Adrenal gland (tissue), 5 donors: ENCODE measurements at regions not wholly inside any gene's neighbourhood (a gene's known extent, or its start where the extent isn't known, plus 50 kb on each side); places are given as distances from the start of the nearest gene placed in this dataset.

ENCODE experiments used
- POLR2A ChIP-seq, 2 donors: fragments of 450-650 bp; IDR thresholded peaks; one replicate each; pipeline ENCODE4 v1.6.1; 2017; ENCODE audit warnings: antibody characterized with exemption in 2 of 2, mild to moderate bottlenecking in 2 of 2, moderate library complexity in 1 of 2
- TF ChIP-seq, protein P1 (sequence below), 6 experiments: fragments of 450-650 bp in 4 of 6; fragments of 200-600 bp in 2 of 6; sonication (generic) in 1 of 6; IDR thresholded peaks; 1 replicate in 5 of 6; 2 replicates in 1 of 6; pipeline versions ENCODE4 v1.5.1 to v1.8.0; 2016 to 2021; ENCODE audit warnings: antibody characterized with exemption in 6 of 6, mild to moderate bottlenecking in 2 of 6, moderate library complexity in 1 of 6
- donor health status: DM: no; HTN: no; CAD: no.

DNA sequence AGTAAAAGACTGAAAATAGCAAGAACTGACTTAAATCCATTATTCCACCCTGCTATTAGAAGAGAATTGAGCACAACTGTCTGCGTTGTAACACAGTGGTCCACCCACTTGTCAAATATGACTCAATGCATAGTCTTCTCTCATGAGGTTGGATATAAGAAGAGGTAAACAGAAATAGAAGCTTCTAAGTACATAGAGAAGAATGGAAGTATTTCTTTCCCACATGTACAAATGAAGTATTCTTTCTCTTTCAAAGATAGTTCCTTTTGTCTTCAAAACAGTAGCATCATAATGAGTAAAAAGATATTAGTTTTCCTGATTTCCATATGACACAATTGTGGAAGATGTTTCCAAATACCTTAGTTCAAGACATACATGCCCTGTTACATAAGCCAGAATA, 348.6 kb upstream of the CCDC54 start:
- TF ChIP-seq POLR2A (IDR thresholded peaks at IDR 0.05), result no peak
- TF ChIP-seq, protein P1, sequence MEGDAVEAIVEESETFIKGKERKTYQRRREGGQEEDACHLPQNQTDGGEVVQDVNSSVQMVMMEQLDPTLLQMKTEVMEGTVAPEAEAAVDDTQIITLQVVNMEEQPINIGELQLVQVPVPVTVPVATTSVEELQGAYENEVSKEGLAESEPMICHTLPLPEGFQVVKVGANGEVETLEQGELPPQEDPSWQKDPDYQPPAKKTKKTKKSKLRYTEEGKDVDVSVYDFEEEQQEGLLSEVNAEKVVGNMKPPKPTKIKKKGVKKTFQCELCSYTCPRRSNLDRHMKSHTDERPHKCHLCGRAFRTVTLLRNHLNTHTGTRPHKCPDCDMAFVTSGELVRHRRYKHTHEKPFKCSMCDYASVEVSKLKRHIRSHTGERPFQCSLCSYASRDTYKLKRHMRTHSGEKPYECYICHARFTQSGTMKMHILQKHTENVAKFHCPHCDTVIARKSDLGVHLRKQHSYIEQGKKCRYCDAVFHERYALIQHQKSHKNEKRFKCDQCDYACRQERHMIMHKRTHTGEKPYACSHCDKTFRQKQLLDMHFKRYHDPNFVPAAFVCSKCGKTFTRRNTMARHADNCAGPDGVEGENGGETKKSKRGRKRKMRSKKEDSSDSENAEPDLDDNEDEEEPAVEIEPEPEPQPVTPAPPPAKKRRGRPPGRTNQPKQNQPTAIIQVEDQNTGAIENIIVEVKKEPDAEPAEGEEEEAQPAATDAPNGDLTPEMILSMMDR (IDR thresholded peaks at IDR 0.05), result no peak
